GM23338 (cell line): ENCODE measurements at regions not wholly inside any gene's neighbourhood (a gene's known extent, or its start where the extent isn't known, plus 50 kb on each side); places are given as distances from the start of the nearest gene placed in this dataset.

Experiments
- ATAC-seq: fragments of 200-7000 bp; cut with Tn5 transposase; 3 replicates; pipeline ENCODE4 v1.9.1; 2020
- DNase-seq: peaks from one replicate; pipeline ENCODE4 v3.0.0-alpha.2; 2015; ENCODE audit warnings: low spot score
- H2AFZ ChIP-seq: fragments of 200-600 bp; sonication (generic); 2 replicates; pipeline ENCODE4 v1.8.0; 2016; ENCODE audit warnings: antibody characterized with exemption, mild to moderate bottlenecking, moderate library complexity
- H3F3A ChIP-seq: fragments of 200-600 bp; sonication (generic); replicated peaks from 2 replicates; pipeline ENCODE4 v1.8.0; 2017; ENCODE audit warnings: antibody characterized with exemption, mixed run types, low read depth
- H3K27ac ChIP-seq: fragments of 200-600 bp; sonication (generic); 2 replicates; pipeline ENCODE4 v1.6.1; 2016; ENCODE audit warnings: low read depth
- H3K27me3 ChIP-seq: fragments of 200-600 bp; sonication (generic); 2 replicates; pipeline ENCODE4 v1.8.0; 2016; ENCODE audit warnings: mild to moderate bottlenecking, mixed run types, moderate library complexity; ENCODE audit not compliant: insufficient read depth
- H3K36me3 ChIP-seq: fragments of 200-600 bp; sonication (generic); 2 replicates; pipeline ENCODE4 v1.8.0; 2016; ENCODE audit warnings: mild to moderate bottlenecking; ENCODE audit not compliant: insufficient read depth
- H3K4me1 ChIP-seq: fragments of 200-600 bp; sonication (generic); 2 replicates; pipeline ENCODE4 v1.8.0; 2016; ENCODE audit warnings: mild to moderate bottlenecking, moderate library complexity; ENCODE audit not compliant: insufficient read depth
- H3K4me2 ChIP-seq: fragments of 200-600 bp; sonication (generic); 2 replicates; pipeline ENCODE4 v1.7.1; 2017; ENCODE audit warnings: mixed run types
- H3K4me3 ChIP-seq: fragments of 200-600 bp; sonication (generic); 2 replicates; pipeline ENCODE4 v1.6.1; 2016; ENCODE audit warnings: mixed run types
- H3K79me2 ChIP-seq: fragments of 200-600 bp; sonication (generic); replicated peaks from 2 replicates; pipeline ENCODE4 v1.8.0; 2017; ENCODE audit warnings: mild to moderate bottlenecking; ENCODE audit not compliant: insufficient read depth
- H3K9me2 ChIP-seq: fragments of 200-600 bp; sonication (generic); 2 replicates; pipeline ENCODE4 v1.8.0; 2017; ENCODE audit not compliant: insufficient read depth
- H4K20me1 ChIP-seq: fragments of 200-600 bp; sonication (generic); replicated peaks from 2 replicates; pipeline ENCODE4 v1.8.0; 2017; ENCODE audit warnings: mild to moderate bottlenecking; ENCODE audit not compliant: insufficient read depth
- H3K27ac Mint-ChIP-seq: 2 replicates; pipeline ENCODE4 v1.8.0; 2020; ENCODE audit warnings: inconsistent platforms, mild to moderate bottlenecking, moderate library complexity, mixed read lengths
- H3K27me3 Mint-ChIP-seq: 3 replicates; pipeline ENCODE4 v1.8.0; 2022; ENCODE audit warnings: low read depth, mild to moderate bottlenecking, moderate library complexity, mixed read lengths, inconsistent platforms; ENCODE audit not compliant: insufficient read depth, poor library complexity
- H3K36me3 Mint-ChIP-seq: 3 replicates; pipeline ENCODE4 v1.8.0; 2021; ENCODE audit warnings: low read depth, mild to moderate bottlenecking, inconsistent platforms, moderate library complexity, mixed read lengths
- H3K4me1 Mint-ChIP-seq: 3 replicates; pipeline ENCODE4 v1.8.0; 2020; ENCODE audit warnings: mild to moderate bottlenecking, inconsistent platforms, mixed read lengths
- H3K4me3 Mint-ChIP-seq: 3 replicates; pipeline ENCODE4 v1.8.0; 2021; ENCODE audit warnings: moderate library complexity, mild to moderate bottlenecking, inconsistent platforms, mixed read lengths
- H3K9me3 Mint-ChIP-seq: 3 replicates; pipeline ENCODE4 v1.8.0; 2020; ENCODE audit warnings: moderate library complexity, mild to moderate bottlenecking, inconsistent platforms, mixed read lengths
- CREB1 ChIP-seq: fragments of 250-450 bp; sonication (Bioruptor Pico); IDR thresholded peaks from 2 replicates; pipeline ENCODE4 v1.5.0; 2020; ENCODE audit warnings: low read depth, mild to moderate bottlenecking, moderate library complexity
- CTCF ChIP-seq, 2 experiments: fragments of 200-600 bp in 1 of 2; sonication (generic) in 1 of 2; conservative IDR thresholded peaks; 2 replicates each; pipeline versions ENCODE4 v1.5.1 to v1.6.1; 2016 to 2017; ENCODE audit warnings: antibody characterized with exemption in 2 of 2, low read depth in 2 of 2, mild to moderate bottlenecking in 2 of 2, moderate library complexity in 1 of 2
- ETS1 ChIP-seq: IDR thresholded peaks from 2 replicates; pipeline ENCODE4 v1.6.1; 2016; ENCODE audit warnings: antibody characterized with exemption
- EZH2 ChIP-seq: fragments of 200-600 bp; sonication (generic); IDR thresholded peaks from one replicate; pipeline ENCODE4 v1.8.0; 2017; ENCODE audit warnings: antibody characterized with exemption, mild to moderate bottlenecking, low read depth; ENCODE audit not compliant: unreplicated experiment
- EZH2phosphoT487 ChIP-seq: fragments of 200-600 bp; sonication (generic); IDR thresholded peaks from one replicate; pipeline ENCODE4 v1.8.1; 2018; ENCODE audit warnings: antibody characterized with exemption; ENCODE audit not compliant: unreplicated experiment
- NANOG ChIP-seq: IDR thresholded peaks from 2 replicates; pipeline ENCODE4 v1.6.1; 2016; ENCODE audit warnings: antibody characterized with exemption, borderline replicate concordance
- POLR2AphosphoS5 ChIP-seq: IDR thresholded peaks from 2 replicates; pipeline ENCODE4 v1.6.1; 2016; ENCODE audit warnings: antibody characterized with exemption, low read depth
- STAT1 ChIP-seq: IDR thresholded peaks from one replicate; pipeline ENCODE4 v1.6.1; 2016; ENCODE audit warnings: antibody characterized with exemption; ENCODE audit not compliant: unreplicated experiment
- ZNF462 ChIP-seq: fragments of 250-450 bp; sonication (Bioruptor Pico); IDR thresholded peaks from 2 replicates; pipeline ENCODE4 v1.5.0; 2020; ENCODE audit warnings: mild to moderate bottlenecking, moderate library complexity

GRCh38 chr11:21806947-21807346 is 385.9 kb upstream of the ANO5 start:
- H3K4me3 Mint-ChIP-seq = no peak overlapping the region
- H3K36me3 Mint-ChIP-seq = peaks cover 7% of the 10 kb centered on the region
- Histone ChIP-seq H3K9me2 (no peaks in the 10 kb centered on the region), H3K27me3 (no peaks in the 10 kb centered on the region), H4K20me1 (no peaks in the 10 kb centered on the region), H3K36me3 (no peaks in the 10 kb centered on the region), H3K4me3 (no peak overlapping the region), H3K79me2 (no peaks in the 10 kb centered on the region), H3K4me2 (no peak overlapping the region), H2AFZ (no peak overlapping the region), H3K4me1 (no peaks in the 10 kb centered on the region), H3F3A (no peaks in the 10 kb centered on the region), H3K27ac (no peak overlapping the region)
- H3K4me1 Mint-ChIP-seq = no peaks in the 10 kb centered on the region; the same call in 2 of the 3 replicates
- TF ChIP-seq ETS1 (no peak), EZH2phosphoT487 (no peak), ZNF462 (CRISPR knock-in tag) (no peak), CTCF (conservative IDR thresholded peaks at IDR 0.05; ENCODE audit: low read depth in 2 of 2) (no peak), CREB1 (CRISPR knock-in tag) (no peak), STAT1 (no peak), POLR2AphosphoS5 (no peak), NANOG (no peak), EZH2 (no peak)
- DNase-seq (no peak), ATAC-seq (no peak)
- peaks cover 25% of the 10 kb centered on the region for H3K9me3 Mint-ChIP-seq
- no peak overlapping the region for H3K27ac Mint-ChIP-seq
- no peaks in the 10 kb centered on the region for H3K27me3 Mint-ChIP-seq
